Gastroesophageal sphincter (tissue), 3 donors: ENCODE measurements at regions not wholly inside any gene's neighbourhood (a gene's known extent, or its start where the extent isn't known, plus 50 kb on each side); places are given as distances from the start of the nearest gene placed in this dataset.
"Not testable (repeated sequence)": the region's sequence is repeated elsewhere in the genome, so short reads cannot be mapped to it uniquely, and the experiment has no call there.

Experiments
- CTCF ChIP-seq, 4 experiments: fragments of 200-600 bp in 2 of 4; fragments of 450-650 bp in 2 of 4; sonication (generic) in 1 of 4; IDR thresholded peaks; one replicate each; pipeline ENCODE4 v1.5.1; 2017 to 2019; ENCODE audit warnings: antibody characterized with exemption in 4 of 4, mild to moderate bottlenecking in 2 of 4, moderate library complexity in 2 of 4
- EP300 ChIP-seq: sonication (generic); formaldehyde crosslinking; IDR thresholded peaks from one replicate; pipeline ENCODE4 v1.6.1; 2017; ENCODE audit warnings: antibody characterized with exemption, mild to moderate bottlenecking
- POLR2A ChIP-seq, 2 donors: fragments of 450-650 bp; IDR thresholded peaks; one replicate each; pipeline ENCODE4 v1.6.1; 2017; ENCODE audit warnings: antibody characterized with exemption in 2 of 2, mild to moderate bottlenecking in 2 of 2, moderate library complexity in 1 of 2

- not testable (repeated sequence) for TF ChIP-seq CTCF (IDR thresholded peaks at IDR 0.05); POLR2A (IDR thresholded peaks at IDR 0.05); EP300
Observed at GRCh38 chr3:94412936-94413335, 350.1 kb downstream of the NSUN3 start.
